Kidney epithelial cell (primary cell): ENCODE measurements at regions not wholly inside any gene's neighbourhood (a gene's known extent, or its start where the extent isn't known, plus 50 kb on each side); places are given as distances from the start of the nearest gene placed in this dataset.

Source experiments
- DNase-seq: peaks from one replicate; pipeline ENCODE4 v3.0.0-alpha.2; 2010; ENCODE audit warnings: low read depth
- H3K27me3 ChIP-seq: 2 replicates; pipeline ENCODE4 v1.6.0; 2011; ENCODE audit warnings: low read length; ENCODE audit not compliant: control insufficient read depth, insufficient read depth
- H3K36me3 ChIP-seq: 2 replicates; pipeline ENCODE4 v1.5.1; 2011; ENCODE audit warnings: low read length; ENCODE audit not compliant: control insufficient read depth, insufficient read depth
- H3K4me3 ChIP-seq: 2 replicates; pipeline ENCODE4 v1.5.1; 2011; ENCODE audit warnings: low read depth, mild to moderate bottlenecking, control low read depth, low read length
- TF ChIP-seq, protein P1 (sequence below): IDR thresholded peaks from 2 replicates; pipeline ENCODE4 v1.5.1; 2011; ENCODE audit warnings: mild to moderate bottlenecking, moderate library complexity, low read length, control low read depth, inconsistent platforms; ENCODE audit not compliant: insufficient read depth, poor library complexity, severe bottlenecking

GRCh38 chr6:3631877-3632276 is 119.6 kb downstream of the PXDC1 start:
- no peaks in the 10 kb centered on the region for H3K36me3 ChIP-seq
- no peak for DNase-seq
- H3K4me3 ChIP-seq, result no peak overlapping the region
- no peaks in the 10 kb centered on the region for H3K27me3 ChIP-seq
- TF ChIP-seq, protein P1, sequence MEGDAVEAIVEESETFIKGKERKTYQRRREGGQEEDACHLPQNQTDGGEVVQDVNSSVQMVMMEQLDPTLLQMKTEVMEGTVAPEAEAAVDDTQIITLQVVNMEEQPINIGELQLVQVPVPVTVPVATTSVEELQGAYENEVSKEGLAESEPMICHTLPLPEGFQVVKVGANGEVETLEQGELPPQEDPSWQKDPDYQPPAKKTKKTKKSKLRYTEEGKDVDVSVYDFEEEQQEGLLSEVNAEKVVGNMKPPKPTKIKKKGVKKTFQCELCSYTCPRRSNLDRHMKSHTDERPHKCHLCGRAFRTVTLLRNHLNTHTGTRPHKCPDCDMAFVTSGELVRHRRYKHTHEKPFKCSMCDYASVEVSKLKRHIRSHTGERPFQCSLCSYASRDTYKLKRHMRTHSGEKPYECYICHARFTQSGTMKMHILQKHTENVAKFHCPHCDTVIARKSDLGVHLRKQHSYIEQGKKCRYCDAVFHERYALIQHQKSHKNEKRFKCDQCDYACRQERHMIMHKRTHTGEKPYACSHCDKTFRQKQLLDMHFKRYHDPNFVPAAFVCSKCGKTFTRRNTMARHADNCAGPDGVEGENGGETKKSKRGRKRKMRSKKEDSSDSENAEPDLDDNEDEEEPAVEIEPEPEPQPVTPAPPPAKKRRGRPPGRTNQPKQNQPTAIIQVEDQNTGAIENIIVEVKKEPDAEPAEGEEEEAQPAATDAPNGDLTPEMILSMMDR, result no peak

DNA sequence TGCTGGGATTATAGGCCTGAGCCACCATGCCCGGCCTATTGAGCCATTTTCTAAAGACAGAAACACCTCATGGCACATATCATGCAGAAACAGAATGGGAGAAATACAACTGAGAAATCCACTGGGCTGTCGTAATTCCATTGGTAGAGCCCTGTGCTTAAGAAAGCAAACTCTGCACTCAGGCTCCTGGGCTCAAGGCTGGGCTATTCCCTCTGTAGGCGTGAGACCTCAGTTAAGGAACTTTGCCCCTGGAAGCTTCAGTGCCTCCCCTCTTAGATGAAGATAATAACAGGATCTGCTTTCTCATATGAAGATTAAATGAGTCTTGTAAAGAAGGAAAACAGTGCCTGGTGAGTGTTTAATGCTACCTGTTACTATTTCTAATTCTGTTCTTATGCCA is 120.3 kb downstream of the PXDC1 start:
- Histone ChIP-seq H3K4me3 (no peak overlapping the region), H3K27me3 (peaks cover 3% of the 10 kb centered on the region), H3K36me3 (no peaks in the 10 kb centered on the region)
- TF ChIP-seq, protein P1, result no peak
- DNase-seq, result no peak

- TF ChIP-seq, protein P1, result no peak
- H3K4me3 ChIP-seq, result no peak overlapping the region
- H3K36me3 ChIP-seq, result no peaks in the 10 kb centered on the region
- H3K27me3 ChIP-seq, result peaks cover 12% of the 10 kb centered on the region
- no peak for DNase-seq
These were observed 121.2 kb downstream of the PXDC1 start for GRCh38 chr6:3630258-3630835.

DNA sequence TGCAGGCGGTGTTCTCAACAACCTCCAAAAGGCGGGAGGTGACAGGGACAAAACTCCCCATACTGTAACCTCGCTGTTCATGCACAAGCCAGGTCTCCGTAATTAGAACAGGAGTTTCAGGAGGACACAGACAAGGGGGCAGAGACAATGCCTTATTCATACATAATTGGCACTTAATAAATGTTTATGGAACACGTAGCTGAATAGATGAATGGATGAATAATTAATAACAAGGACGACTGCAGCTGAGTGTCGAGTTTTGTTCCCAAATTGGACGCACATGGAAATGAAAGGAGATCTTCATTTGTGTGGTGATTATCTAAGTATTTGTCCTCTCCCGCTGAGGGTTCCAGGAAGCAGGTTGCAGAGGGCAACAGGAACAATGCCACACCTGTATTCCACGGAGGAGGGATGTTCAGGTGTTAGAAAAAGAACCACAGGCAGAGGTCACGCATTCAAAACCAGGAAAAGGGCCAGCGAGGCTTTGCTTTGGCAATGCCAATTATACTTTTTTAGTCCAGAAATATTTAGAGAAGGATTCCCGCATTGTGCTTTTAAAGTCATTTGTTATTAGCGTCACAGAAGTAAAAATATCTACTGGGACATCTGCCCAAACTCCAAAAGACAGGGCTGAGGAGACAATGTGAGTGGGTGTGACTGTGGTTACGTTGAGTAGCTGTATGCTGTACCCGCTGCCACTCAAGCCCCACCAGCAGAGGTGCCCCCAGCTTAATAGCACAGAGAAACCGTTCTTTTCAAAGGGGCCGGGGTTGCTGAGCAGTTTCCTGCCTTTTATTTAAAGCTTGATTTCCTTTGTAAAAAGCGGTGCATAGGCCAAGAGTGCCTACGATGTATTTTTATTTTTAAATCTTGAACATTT is 123.3 kb downstream of the PXDC1 start:
- no peaks in the 10 kb centered on the region for H3K36me3 ChIP-seq
- H3K4me3 ChIP-seq, result no peak overlapping the region
- DNase-seq, result no peak
- peaks cover 29% of the 10 kb centered on the region for H3K27me3 ChIP-seq
- TF ChIP-seq, protein P1, result no peak

DNA sequence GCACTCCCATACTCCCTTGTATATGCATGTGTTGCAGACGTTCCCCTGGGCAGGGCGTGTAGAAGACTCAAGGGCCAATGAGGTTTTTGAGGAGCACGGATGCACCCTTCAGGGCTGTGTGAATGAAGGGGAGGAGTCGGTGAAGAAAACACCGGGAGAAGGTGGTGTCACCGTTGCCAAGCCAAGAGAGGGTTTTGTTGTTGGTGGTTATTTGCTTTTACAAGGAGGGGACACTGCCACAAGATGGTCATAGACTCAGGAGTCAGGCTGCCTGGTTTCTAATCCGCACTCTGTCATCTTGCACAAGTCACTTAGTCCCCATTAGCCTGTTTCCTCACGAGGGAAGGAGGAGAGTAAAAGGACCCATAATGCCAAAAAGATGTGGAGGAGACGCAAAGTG is 124.0 kb downstream of the PXDC1 start:
- Histone ChIP-seq H3K27me3 (peaks cover 31% of the 10 kb centered on the region), H3K4me3 (no peak overlapping the region), H3K36me3 (no peaks in the 10 kb centered on the region)
- no peak for DNase-seq
- TF ChIP-seq, protein P1, result no peak
